ENCODE measurements at regions not wholly inside any gene's neighbourhood (a gene's known extent, or its start where the extent isn't known, plus 50 kb on each side); places are given as distances from the start of the nearest gene placed in this dataset.

DNA sequence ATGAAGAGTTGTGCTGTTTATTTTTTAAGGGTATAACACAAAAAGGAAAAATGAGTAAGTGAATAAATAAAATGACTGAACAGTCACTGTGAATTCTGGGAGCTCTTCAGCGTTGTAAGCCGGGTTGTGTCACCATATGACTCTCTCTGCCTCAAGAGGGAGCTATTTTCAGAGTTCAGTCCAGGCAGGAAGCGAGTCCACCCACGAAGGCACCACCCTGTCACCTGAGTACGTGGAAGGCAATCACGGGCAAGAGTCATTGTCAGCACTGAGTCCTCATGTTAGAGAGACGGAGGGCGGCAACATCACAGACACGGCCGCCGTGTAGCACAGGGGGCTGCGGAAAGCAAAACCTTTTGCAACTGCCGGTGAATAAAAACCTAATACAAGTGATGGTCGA, 227.6 kb downstream of the UTP18 start:
- no peak for DNase-seq (ENCODE audit: low read depth, low spot score)

DNA sequence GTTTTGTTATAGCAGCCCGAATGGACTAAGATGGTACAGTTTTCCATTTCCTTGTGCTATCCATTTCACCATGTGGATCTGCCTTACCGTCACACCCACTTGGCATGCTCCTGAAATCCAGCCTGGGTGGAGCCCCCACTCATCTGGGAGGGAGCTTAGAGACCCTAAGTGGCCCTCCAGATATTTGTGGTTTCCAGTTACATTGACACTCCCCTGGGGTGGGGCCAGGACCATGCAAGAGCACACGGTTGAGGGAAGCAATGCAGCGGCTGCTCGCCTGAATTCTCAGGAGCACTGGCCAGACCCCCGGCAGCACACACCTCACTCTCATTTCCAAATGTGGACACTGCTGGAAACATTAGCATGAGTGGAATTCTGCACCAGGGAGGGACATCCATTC, 231.1 kb downstream of the UTP18 start:
- no peak for DNase-seq (ENCODE audit: low read depth, low spot score)

DNA sequence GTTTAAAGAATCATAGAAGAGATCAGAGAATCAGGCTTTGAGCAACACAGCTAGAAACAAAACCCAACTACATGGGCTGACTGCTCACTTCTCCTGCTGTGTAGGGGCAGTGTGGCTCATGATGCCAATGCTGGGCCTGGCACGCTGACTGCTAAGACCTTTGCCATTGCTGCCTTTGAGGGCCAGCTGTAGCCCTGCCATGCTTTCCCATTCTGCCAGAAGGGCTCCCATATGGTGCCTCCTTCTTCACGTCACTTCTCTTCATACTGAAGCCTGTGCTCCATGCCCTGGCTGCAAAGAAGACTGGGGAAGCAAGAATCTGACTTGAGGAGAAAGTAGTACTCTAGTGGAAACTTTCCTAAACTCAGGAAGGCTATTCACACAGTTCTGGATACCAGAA, 232.9 kb downstream of the UTP18 start:
- no peak for DNase-seq (ENCODE audit: low read depth, low spot score)

DNA sequence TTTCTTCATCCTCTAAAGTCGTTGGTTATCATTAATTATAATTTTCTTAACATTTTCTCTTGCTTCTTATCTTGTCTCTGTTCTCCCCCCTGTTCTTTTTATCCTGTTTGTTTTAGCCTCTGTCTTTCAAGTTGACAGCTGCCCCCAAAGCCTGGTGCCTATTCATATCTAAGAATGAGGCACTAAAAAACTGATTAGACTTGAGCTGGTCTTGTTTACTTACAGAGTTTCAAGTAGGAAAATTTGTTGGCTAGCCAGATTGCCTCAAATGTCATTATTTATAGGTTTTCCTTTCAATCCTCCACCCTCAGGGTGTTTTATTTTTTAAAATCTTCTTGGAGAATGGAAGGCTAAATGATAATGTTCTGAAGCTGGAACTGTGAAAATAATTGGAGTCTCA, 236.0 kb downstream of the UTP18 start:
- DNase-seq (ENCODE audit: low read depth, low spot score), result no peak

DNA sequence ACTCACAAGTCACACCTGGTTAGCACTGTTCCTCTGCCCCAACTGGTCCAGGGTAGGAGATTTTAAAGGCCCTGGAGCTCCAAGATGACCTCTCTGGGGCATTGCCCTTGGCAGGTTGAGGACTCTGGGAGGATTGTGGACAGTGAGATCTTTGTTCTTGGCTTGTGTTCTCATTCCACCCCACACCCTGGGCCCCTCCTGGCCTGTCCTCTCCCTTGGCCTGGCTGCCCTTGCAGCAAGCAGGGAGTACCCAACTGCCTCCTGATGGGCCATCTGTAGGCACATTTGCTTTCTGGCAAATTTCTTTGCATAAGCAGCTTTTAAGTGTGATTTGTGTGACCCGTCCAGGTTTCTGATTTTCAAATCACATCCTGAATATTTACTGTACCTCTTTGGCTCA, 239.6 kb downstream of the UTP18 start:
- no peak for DNase-seq (ENCODE audit: low read depth, low spot score)

DNA sequence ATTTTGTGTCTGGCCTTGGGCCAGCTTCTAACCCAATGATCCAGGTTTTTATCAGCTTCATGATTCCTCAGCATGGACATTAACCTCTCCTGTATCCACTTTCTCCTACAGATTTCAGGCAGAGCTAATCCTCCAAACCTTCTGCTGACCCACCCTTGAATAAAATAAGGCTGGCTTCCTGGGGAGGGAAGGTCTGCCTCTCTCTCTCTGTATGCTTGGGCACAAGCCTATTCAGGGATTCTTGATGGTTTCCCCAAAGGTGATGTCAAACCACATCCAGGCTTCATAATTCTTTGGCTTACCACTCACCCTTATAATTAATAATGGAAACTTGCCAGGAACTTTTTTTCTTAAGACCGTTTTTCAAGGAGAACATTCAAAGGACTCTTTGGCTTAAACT, 240.1 kb downstream of the UTP18 start:
- DNase-seq (ENCODE audit: low read depth, low spot score), result no peak

DNA sequence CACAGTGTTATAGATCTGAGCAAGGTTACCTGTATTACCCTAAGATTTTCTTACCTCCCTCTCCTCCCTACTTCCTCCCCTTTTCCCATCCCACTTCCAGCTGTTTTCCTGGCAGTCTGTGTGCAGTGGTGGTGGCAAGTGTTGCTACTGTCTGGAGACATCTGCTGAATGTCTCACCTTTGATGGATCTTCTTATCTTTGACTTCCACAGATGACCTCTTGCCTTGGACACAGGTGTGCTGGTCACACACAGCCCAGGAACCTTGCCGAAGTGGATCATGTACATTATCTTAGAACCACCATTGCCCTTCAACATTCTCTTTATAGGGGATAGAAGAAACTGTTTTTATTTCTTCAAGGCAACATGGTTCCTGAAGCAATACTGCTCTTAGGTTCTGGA, 245.1 kb downstream of the UTP18 start:
- no peak for DNase-seq (ENCODE audit: low read depth, low spot score)

DNA sequence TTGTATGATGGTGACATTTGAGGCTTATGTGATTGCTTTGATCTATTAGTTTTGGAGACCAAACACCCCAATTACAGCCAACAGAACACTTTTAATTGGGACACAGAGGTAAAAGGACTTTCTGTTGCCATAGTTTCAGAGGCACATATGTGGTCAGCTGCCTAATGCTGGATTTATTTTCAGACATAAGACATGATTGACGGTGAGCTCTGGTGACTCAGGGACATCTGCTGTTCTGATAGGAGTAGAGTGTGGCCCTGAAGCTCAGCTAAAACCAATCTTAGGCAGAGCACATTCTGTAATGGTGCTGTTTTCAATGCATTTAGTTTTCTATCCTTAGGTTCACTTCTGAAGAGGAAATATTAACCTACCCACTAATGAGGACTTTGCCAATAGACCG, 247.1 kb downstream of the UTP18 start:
- DNase-seq (ENCODE audit: low read depth, low spot score), result no peak

DNA sequence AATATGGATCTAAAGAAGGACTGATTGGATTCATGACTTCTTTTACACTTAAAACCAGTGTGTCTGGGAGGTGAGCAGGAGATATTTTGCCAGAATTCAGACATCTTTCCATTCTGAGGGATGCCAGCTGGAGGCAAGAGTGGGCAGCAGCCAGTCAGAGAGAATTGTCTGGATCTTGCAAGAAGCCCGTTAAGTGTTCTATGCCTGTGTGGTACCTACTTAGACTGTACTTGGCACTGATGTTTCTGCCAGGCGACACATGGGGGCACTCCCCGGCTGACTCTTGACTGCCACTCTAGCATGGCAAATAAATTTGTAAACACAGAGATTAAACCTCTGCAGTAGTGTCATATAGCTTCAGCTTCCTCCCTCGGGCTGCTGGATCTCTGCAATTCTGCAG, 247.7 kb downstream of the UTP18 start:
- no peak for DNase-seq (ENCODE audit: low read depth, low spot score)

DNA sequence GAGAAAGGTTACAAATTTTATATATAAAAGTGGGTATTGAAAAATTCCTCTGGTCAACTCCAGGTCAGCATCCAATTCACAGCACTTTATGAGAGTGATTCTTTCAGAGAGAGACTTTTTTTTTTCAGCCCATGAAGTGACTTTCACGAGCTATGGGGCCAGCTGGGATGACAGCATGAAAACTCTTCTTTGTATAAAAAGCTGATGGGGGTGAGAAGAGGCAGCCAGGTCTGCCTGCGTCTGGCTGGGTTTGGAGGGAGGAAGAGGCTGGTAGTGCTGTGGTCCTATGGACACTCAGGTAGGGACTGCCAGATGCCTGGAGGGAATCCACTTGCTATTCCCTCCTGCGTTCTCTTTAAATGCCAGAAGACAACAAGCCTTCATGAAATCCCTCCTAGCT, 250.6 kb downstream of the UTP18 start:
- DNase-seq (ENCODE audit: low read depth, low spot score), result no peak

DNA sequence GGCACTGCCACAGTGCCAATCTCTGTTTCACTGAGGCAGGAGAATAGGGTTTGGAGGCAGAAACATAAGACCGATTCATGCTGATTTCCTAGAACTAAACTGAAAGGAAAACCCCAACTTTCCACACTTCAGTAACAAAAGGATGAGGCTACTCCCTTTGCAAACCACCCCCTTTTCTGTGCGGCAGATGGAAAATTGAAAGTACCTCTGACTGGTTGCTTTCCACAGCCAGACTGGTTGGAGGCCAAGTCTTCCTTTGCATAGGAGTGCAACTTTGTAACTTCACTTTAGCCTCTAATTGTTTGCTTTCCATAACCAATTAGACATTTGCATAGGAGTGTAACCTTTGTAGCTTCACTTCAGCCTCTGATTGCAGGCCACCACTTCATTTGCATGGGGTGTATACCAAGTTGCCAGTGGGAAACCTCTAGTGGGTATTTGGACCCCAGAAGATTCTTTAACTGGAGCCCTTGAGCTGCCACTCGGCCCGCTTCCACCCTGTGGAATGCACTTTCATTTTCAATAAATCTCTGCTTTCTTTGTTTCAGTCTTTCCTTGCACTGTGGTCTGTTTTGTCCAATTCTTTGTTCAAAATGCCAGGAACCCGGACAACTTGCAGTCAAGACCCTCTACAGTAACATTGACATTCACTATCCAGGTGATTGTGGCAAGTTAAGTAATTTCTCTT, 252.0 kb downstream of the UTP18 start:
- no peak for DNase-seq (ENCODE audit: low read depth, low spot score)

DNA sequence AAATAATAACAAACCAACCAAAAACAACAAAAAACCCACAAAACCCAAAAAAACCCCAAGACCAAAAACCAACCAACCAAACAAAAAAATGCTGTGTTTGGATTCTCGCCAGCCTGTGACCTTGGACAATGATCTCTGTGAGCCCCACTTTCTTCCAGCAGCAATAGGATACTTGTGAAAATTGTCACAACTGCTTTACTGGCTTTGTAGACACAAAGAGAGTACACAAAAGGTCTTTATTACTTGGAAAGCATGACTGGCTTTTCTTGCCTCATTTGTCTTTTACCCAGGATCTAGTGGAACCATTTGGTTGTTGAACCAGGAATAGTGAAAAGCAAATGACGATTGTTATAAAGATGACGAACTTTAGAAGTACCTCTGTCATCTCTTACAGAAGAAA, 256.6 kb downstream of the UTP18 start:
- DNase-seq (ENCODE audit: low read depth, low spot score), result no peak

DNA sequence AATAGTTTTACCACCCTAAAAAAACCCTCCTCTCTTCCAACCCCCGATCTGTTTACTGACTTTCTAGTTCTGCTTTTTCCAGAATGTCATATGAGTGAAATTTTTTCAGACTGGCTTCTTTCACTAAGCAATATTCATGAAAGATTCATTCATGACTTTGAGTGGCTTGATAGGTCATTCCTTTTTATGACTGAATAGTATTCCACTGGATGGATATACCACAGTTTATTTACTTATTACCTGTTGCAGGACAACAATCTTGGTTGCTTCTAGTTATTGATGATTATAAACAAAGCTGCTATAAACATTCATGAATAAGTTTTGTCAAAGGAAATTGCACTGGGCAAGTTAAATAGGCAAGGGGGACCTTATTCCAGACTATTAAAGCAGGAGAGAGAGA, 264.2 kb downstream of the UTP18 start:
- DNase-seq (ENCODE audit: low read depth, low spot score), result no peak

DNA sequence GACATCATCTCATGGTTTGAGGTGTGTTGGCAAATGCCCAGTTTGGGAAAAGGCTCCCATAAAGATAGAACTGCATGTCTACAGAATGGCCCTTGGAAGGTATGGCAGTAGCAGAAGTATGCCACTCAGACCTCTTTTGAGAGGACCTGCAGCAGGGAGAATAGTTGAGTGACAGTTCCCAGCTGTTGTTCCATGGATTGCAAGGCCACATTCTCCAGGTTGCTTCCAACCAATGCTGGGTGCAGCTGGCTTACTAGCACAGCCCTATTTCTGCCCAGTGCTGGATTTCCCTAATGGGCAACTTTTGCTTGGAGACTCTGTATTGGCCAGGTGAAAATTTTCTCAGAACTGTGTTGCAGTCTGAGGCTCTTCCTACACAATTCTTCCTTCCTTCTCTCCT, 266.2 kb downstream of the UTP18 start:
- no peak for DNase-seq (ENCODE audit: low read depth, low spot score)

DNA sequence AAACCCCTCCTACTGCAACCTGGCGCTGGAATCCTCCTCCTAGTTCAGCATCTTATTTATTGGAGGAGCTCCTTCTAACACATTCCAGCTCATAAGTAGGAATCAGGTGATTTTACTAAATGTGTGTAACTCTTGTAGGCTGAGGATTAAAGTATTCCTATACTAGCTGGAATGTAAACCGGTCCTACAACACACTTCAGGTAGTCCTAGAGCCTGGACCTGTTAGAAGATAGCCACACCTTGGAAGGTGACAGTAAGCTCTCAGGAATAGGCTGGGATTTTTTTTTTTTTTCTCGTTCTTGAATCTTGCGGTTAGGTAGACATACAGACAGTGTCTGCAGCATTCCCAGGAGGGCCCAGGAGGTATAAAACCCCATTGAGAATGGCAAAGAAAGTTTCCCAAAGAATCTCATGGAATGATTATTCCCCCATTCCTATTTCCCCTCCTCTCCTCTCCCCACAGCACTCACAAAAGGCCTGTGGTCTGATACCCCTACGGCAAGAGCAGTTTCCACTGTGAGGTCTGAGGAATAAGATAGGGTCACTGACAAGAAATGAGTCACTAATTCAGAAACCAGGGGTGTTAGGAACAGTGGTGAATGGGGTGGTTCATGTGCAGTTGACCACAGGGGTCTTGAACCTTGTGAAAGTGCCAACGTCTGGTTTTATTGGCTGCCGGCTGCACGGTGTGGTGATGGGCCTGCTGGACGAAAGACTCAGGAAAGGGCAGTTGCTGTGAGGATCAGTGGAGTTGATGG, 267.1 kb downstream of the UTP18 start:
- DNase-seq (ENCODE audit: low read depth, low spot score), result no peak

DNA sequence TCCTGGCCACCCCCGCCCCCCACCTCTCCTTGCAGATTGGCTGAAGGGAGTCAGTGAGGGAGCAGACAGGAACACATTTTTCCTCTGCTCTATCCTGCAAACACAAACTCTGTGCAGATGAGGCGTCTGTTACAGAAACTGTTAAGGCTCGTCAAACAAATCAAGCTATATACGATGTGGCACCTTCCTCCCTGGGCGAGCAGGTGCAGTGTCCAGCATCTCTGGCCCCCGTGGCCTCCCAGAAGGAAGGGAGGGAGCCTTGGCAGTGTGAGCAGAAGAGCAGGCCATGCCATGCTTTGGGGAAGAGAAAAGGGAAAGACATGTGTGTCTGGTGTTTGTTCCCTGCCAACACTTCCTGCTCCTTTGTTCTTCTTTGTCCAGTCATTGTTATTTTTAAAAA, 267.8 kb downstream of the UTP18 start:
- DNase-seq (ENCODE audit: low read depth, low spot score), result no peak

DNA sequence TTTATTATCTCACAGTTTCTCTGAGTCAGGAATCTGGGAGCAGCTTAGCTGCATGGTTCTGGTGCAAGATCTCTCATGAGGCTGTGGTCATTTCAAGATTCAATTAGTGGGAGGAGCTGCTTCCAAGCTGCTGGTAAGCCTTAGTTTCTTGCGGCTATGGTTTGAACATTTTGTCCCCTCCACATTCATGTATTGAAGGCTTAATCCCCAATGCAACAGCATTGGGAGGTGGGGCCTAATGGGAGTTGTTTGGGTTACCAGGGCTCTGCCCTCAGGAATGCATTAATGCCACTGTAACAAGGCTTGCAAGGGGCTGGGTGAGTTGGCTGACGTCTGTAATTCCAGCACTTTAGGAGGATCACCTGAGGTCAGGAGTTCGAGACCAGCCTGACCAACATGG, 272.9 kb downstream of the UTP18 start:
- no peak for DNase-seq (ENCODE audit: low read depth, low spot score)

DNA sequence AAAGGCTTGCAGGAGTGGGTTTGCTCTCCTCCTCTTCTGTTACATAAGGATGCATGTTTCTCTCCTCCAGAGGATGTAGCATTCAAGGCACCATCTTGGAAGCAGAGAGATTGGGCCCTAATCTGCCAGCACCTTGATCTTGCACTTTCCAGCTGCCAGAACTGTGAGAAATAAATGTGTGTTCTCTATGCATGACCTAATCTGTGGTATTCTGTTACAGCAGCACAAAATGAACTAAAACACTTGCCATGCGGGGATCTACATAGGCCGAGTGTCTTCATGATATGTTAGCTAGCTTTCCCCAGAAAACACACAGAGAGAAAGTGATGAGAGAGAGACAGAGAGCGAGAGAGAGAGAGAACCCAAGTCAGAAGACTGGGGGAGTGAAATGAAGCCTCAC, 273.5 kb downstream of the UTP18 start:
- DNase-seq (ENCODE audit: low read depth, low spot score), result no peak

DNA sequence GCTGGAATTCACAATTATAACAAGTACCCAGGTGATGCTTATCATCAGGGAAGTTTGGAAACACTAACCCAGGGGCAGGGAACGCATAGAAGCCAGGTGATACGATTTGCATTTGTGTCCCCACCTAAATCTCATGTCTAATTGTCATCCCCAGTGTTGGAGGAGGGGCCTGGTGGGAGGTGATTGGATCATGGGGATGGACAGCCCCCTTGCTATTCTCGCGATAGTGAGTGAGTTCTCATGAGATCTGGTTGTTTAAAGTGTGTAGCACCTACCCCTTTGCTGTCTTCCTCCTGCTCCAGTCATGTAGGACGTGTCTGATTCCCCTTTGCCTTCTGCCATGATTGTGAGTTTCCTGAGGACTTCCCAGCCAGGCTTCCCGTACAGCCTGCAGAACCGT, 276.3 kb downstream of the UTP18 start:
- no peak for DNase-seq (ENCODE audit: low read depth, low spot score)

DNA sequence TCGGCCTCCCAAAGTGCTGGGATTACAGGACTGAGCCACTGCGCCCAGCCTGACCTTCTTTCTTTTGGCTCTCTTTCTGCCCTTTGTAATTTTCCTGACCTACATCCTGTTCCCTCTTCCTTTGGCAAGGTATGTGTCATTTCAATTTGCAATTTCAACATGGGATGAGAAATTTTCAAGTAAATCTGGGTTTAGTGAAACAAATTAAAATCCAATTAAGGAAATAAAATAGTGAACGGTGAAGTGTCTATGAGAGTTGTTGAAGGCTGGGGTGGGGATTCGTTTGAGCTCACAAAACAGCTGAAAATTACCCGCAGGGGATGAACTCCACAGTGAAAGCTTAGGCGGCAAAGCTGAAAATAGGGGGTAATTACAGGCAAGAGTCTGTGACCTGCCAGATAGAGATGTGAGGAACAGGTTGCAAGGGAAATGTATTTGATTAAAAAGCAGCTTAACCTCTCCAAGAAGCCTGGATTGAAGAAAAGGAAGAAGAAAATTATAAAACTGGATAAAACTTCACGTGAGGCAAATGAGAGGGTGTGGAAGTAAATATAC, 277.7 kb downstream of the UTP18 start:
- DNase-seq (ENCODE audit: low read depth, low spot score), result no peak

DNA sequence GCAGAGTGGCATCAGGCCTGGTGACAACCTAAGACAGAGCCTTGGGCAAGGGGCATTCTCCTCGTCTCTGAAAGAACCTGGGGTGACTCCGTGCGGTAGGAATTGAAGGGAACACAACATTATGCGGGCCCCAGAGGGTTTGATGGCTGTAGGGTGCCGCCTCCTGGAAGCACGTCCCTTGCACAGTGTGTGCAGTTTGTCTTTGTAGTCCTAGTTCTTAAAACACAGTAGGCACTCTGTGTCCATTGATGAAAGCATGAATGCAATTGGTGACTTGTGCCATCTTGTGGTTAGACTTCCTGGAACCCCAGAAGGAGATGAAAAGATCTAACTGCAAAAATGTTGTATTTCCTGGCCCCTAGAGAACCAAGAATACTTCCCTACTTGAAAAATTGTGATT, 279.8 kb downstream of the UTP18 start:
- no peak for DNase-seq (ENCODE audit: low read depth, low spot score)

DNA sequence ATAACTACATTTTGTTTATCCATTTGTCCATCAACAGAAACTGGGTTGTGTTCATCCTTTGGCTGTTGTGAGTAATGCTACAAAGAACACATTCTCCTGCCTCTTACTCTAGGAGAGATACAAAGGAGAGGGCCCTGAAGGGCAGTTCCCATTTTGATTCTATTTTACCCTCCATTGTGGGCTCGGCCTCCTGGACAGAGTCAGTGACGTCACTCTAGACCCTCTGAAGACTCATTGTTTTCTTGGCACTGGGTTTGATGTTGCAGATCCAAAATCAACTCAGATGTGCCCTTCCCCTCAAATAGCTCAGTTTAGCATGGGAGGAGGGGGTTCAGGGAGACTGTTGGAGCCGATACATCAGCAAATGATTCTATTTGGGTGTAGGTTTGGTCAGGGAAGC, 280.9 kb downstream of the UTP18 start:
- no peak for DNase-seq (ENCODE audit: low read depth, low spot score)

DNA sequence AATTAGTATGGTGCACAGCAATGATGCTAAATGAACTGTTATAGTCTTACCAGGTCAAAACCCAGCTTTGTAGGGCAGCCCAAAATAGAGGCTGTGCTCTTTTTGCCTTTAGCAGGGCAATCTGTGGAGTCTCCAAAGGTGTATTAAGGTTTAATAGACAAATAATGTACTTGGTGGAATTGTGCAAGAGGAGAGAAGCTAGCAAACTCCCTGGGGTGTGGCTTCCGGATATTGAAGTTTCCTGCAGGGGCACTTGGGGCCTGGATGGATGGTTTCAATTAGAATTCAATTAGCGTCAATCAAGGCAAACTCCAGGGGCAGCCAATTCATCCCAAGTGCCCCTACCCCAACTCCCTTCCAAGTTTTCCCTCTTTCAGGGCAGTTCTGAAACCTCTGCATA, 285.8 kb downstream of the UTP18 start:
- no peak for DNase-seq (ENCODE audit: low read depth, low spot score)
